HepG2 (cell line): ENCODE measurements at regions not wholly inside any gene's neighbourhood (a gene's known extent, or its start where the extent isn't known, plus 50 kb on each side); places are given as distances from the start of the nearest gene placed in this dataset.

Source experiments
- AKNA ChIP-seq: sonication (generic); formaldehyde crosslinking; IDR thresholded peaks from 2 replicates; pipeline ENCODE4 v1.4.0; 2020; ENCODE audit warnings: missing genetic modification reagents, borderline replicate concordance
- BCLAF1 ChIP-seq: fragments of 450-650 bp; IDR thresholded peaks from 2 replicates; pipeline ENCODE4 v1.6.1; 2017; ENCODE audit warnings: mild to moderate bottlenecking
- CBX5 ChIP-seq: sonication (generic); formaldehyde crosslinking; IDR thresholded peaks from 2 replicates; pipeline ENCODE4 v1.4.0; 2020; ENCODE audit warnings: missing genetic modification reagents, borderline replicate concordance
- CHCHD3 ChIP-seq: sonication (generic); formaldehyde crosslinking; IDR thresholded peaks from 2 replicates; pipeline ENCODE4 v1.8.0; 2022; ENCODE audit warnings: mild to moderate bottlenecking, missing genetic modification reagents, moderate library complexity
- DRAP1 ChIP-seq: IDR thresholded peaks from 2 replicates; pipeline ENCODE4 v1.6.1; 2016; ENCODE audit warnings: missing genetic modification reagents, missing compliant biosample characterization
- EZH2 ChIP-seq: conservative IDR thresholded peaks from 2 replicates; pipeline ENCODE4 v1.6.1; 2012; ENCODE audit warnings: mild to moderate bottlenecking, low read depth, low read length, moderate library complexity
- IKZF5 ChIP-seq: IDR thresholded peaks from 2 replicates; pipeline ENCODE4 v1.6.1; 2018; ENCODE audit warnings: missing genetic modification reagents, mild to moderate bottlenecking, missing compliant biosample characterization
- KDM2A ChIP-seq: sonication (generic); formaldehyde crosslinking; IDR thresholded peaks from 2 replicates; pipeline ENCODE4 v1.4.0; 2020; ENCODE audit warnings: low read depth, missing genetic modification reagents, borderline replicate concordance
- KDM4B ChIP-seq: sonication (generic); formaldehyde crosslinking; IDR thresholded peaks from 2 replicates; pipeline ENCODE4 v1.4.0; 2020; ENCODE audit warnings: missing genetic modification reagents
- NFATC3 ChIP-seq: sonication (generic); formaldehyde crosslinking; IDR thresholded peaks from 2 replicates; pipeline ENCODE4 v1.5.1; 2020; ENCODE audit warnings: mild to moderate bottlenecking, missing genetic modification reagents
- RFX3 ChIP-seq: IDR thresholded peaks from 2 replicates; pipeline ENCODE4 v1.6.1; 2016; ENCODE audit warnings: missing biosample characterization, missing genetic modification reagents
- SOX13 ChIP-seq, 3 experiments: fragments of 450-650 bp in 1 of 3; sonication (generic) in 1 of 3; formaldehyde crosslinking in 1 of 3; IDR thresholded peaks in 2 of 3; conservative IDR thresholded peaks in 1 of 3; 2 replicates each; pipeline versions ENCODE4 v1.5.0 to v1.6.1; 2016 to 2020; ENCODE audit warnings: antibody characterized with exemption in 1 of 3, mild to moderate bottlenecking in 1 of 3, missing compliant biosample characterization in 1 of 3, missing genetic modification reagents in 1 of 3, moderate library complexity in 1 of 3
- THAP11 ChIP-seq: IDR thresholded peaks from 2 replicates; pipeline ENCODE4 v1.6.1; 2016; ENCODE audit warnings: missing biosample characterization, missing genetic modification reagents
- ZNF329 ChIP-seq: sonication (generic); formaldehyde crosslinking; IDR thresholded peaks from 2 replicates; pipeline ENCODE4 v1.9.0; 2021; ENCODE audit warnings: low read depth, mild to moderate bottlenecking, missing genetic modification reagents
- ZNF616 ChIP-seq: sonication (generic); formaldehyde crosslinking; IDR thresholded peaks from 2 replicates; pipeline ENCODE4 v1.5.0; 2020; ENCODE audit warnings: low read depth, mild to moderate bottlenecking, missing genetic modification reagents
- ZNF746 ChIP-seq: sonication (generic); formaldehyde crosslinking; IDR thresholded peaks from 2 replicates; pipeline ENCODE4 v1.8.0; 2022; ENCODE audit warnings: mild to moderate bottlenecking, missing genetic modification reagents
- ZNF75D ChIP-seq: sonication (generic); formaldehyde crosslinking; IDR thresholded peaks from 2 replicates; pipeline ENCODE4 v1.8.1; 2023; ENCODE audit warnings: missing genetic modification reagents, mild to moderate bottlenecking, borderline replicate concordance
- ZSCAN31 ChIP-seq: sonication (generic); formaldehyde crosslinking; IDR thresholded peaks from 2 replicates; pipeline ENCODE4 v1.5.0; 2020; ENCODE audit warnings: low read depth, mild to moderate bottlenecking, missing genetic modification reagents
- TF ChIP-seq, protein P1 (sequence below): sonication (generic); formaldehyde crosslinking; IDR thresholded peaks from 2 replicates; pipeline ENCODE4 v1.5.0; 2020; ENCODE audit warnings: missing genetic modification reagents

GRCh38 chr10:78458983-78459638 is 425.4 kb downstream of the RPS24 start (continued):
- TF ChIP-seq, protein P1, sequence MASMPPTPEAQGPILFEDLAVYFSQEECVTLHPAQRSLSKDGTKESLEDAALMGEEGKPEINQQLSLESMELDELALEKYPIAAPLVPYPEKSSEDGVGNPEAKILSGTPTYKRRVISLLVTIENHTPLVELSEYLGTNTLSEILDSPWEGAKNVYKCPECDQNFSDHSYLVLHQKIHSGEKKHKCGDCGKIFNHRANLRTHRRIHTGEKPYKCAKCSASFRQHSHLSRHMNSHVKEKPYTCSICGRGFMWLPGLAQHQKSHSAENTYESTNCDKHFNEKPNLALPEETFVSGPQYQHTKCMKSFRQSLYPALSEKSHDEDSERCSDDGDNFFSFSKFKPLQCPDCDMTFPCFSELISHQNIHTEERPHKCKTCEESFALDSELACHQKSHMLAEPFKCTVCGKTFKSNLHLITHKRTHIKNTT = no peak
- TF ChIP-seq ZNF746 (CRISPR knock-in tag) (peak; percentile 77; the same call in 1 of the 2 replicates), AKNA (CRISPR knock-in tag) (no peak), IKZF5 (CRISPR knock-in tag) (peak; percentile 93), KDM4B (CRISPR knock-in tag) (peak; percentile 66), SOX13 (IDR thresholded peaks at IDR 0.05) (peak; percentile 97), SOX13 (CRISPR knock-in tag; conservative IDR thresholded peaks at IDR 0.05 in 1 of 2, IDR thresholded peaks at IDR 0.05 in 1 of 2) (peak in 1 of 2 experiments; percentile 98; a peak in 2 of 4 replicates), EZH2 (no peak), RFX3 (CRISPR knock-in tag) (no peak; the same call in 1 of the 2 replicates), THAP11 (CRISPR knock-in tag) (peak; percentile 82), ZNF329 (no peak), KDM2A (CRISPR knock-in tag) (no peak), DRAP1 (CRISPR knock-in tag) (peak; percentile 85), ZNF75D (CRISPR knock-in tag) (no peak), BCLAF1 (no peak), NFATC3 (CRISPR knock-in tag) (0 out of 2 replicates have a peak, but pooled peaks have one; percentile 42), CBX5 (CRISPR knock-in tag) (peak; percentile 87; the same call in 1 of the 2 replicates), ZNF616 (no peak), CHCHD3 (CRISPR knock-in tag) (no peak), ZSCAN31 (CRISPR knock-in tag) (no peak)
